Stimulated activated effector memory CD8-positive, alpha-beta T cell treated with anti-CD3 and anti-CD28 coated beads, Interleukin-12 subunit alpha, Interleukin-12 subunit beta, amount 100 ng/mL, for 72 hours (primary cell): ENCODE measurements at regions not wholly inside any gene's neighbourhood (a gene's known extent, or its start where the extent isn't known, plus 50 kb on each side); places are given as distances from the start of the nearest gene placed in this dataset.
A peak's percentile ranks its signal among the peaks of the same experiment; 100 is the strongest.

ENCODE experiments used
- ATAC-seq: fragments of 150-1000 bp; cut with Tn5 transposase; 2 replicates; pipeline ENCODE4 v1.10.0; 2021
- DNase-seq, 2 donors: peaks; one replicate each; pipeline ENCODE4 v3.0.0; 2021 to 2022; ENCODE audit warnings: low spot score in 2 of 2
- H3K27ac Mint-ChIP-seq: one replicate; pipeline ENCODE4 v1.8.0; 2022; ENCODE audit warnings: mild to moderate bottlenecking, mixed read lengths
- H3K36me3 Mint-ChIP-seq: one replicate; pipeline ENCODE4 v1.8.0; 2022; ENCODE audit warnings: mild to moderate bottlenecking, mixed read lengths
- H3K4me1 Mint-ChIP-seq: one replicate; pipeline ENCODE4 v1.8.0; 2022; ENCODE audit warnings: mixed read lengths
- H3K4me3 Mint-ChIP-seq: one replicate; pipeline ENCODE4 v1.8.0; 2022; ENCODE audit warnings: mild to moderate bottlenecking, mixed read lengths
- H3K9me3 Mint-ChIP-seq: one replicate; pipeline ENCODE4 v1.8.0; 2022; ENCODE audit warnings: mixed read lengths

- DNase-seq (no peak), ATAC-seq (no peak)
- no peak overlapping the region for H3K27ac Mint-ChIP-seq
- no peak overlapping the region for H3K4me3 Mint-ChIP-seq
- H3K36me3 Mint-ChIP-seq, result no peaks in the 10 kb centered on the region
- H3K9me3 Mint-ChIP-seq, result no peaks in the 10 kb centered on the region
- peaks cover 7% of the 10 kb centered on the region for H3K4me1 Mint-ChIP-seq
Observed at GRCh38 chr20:62553136-62553837, 77.5 kb upstream of the GATA5 start.

DNA sequence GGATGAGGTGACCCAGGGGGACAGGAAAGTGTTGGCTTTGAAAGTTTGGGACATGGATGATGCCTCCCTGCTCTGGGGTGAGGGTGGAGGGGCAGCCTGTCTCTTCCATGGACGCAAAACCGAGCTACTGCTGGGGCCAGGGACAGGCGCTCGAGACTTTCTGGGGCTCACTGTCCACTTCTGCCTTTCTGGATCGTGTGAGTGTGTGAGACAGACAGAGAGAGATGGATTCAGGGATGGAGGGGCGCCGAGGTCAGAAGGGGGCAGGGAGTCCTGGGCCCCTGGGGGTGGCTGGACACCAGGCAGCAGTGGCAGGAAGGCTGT lies 78.0 kb upstream of the GATA5 start:
- H3K27ac Mint-ChIP-seq, result no peak overlapping the region
- no peak overlapping the region for H3K4me3 Mint-ChIP-seq
- H3K4me1 Mint-ChIP-seq, result peaks cover 7% of the 10 kb centered on the region
- no peaks in the 10 kb centered on the region for H3K36me3 Mint-ChIP-seq
- no peak for ATAC-seq
- H3K9me3 Mint-ChIP-seq, result no peaks in the 10 kb centered on the region
- DNase-seq, result no peak

- no peak for DNase-seq
- Mint-ChIP-seq H3K27ac (no peak overlapping the region), H3K4me3 (no peak overlapping the region), H3K36me3 (no peaks in the 10 kb centered on the region), H3K9me3 (no peaks in the 10 kb centered on the region), H3K4me1 (peaks cover 7% of the 10 kb centered on the region)
- ATAC-seq, result no peak
Observed at GRCh38 chr20:62554214-62554897, 78.6 kb upstream of the GATA5 start.

GRCh38 chr20:62554898-62555641 lies 79.3 kb upstream of the GATA5 start:
- H3K27ac Mint-ChIP-seq, result no peak overlapping the region
- H3K4me3 Mint-ChIP-seq, result no peak overlapping the region
- H3K4me1 Mint-ChIP-seq, result peaks cover 7% of the 10 kb centered on the region
- ATAC-seq (no peak), DNase-seq (no peak)
- no peaks in the 10 kb centered on the region for H3K9me3 Mint-ChIP-seq
- H3K36me3 Mint-ChIP-seq, result no peaks in the 10 kb centered on the region

DNA sequence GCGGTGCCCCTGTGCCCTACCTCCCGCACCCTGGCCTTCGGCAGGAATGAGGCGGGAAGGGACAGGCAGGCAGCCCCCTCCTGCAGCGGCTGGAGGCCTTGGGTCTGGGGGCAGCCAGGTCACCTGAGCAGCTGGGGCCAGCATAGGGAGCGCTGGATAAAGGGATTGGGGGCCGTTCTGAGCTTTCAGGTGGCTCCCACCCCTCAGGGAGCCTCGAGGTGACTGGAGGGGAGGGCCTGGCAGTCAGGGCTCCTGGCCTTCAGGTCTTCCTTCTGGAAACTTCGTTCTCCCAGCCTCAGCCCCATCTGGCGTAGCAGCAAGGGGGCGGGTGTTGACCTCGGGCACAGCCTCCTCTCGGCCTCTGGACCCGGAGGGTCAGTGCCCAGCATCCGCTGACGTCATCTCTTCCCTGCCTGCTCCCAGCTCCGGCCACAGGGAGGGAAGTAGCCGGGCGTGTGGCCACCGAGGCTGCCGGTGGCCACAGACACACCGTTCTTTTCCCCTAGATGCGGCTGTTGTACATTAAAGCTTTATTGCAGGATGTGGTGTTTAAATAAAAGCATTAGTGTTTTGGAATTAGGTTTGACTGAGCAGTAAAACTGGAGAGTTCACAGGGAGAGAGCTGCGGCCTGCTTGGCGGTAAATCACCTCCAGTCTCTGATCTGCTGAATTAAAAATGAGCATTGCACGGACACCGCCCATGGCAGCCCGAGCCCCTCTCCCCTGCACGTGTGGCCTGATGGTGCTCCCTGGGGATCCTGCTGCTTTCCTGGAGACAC lies 80.0 kb upstream of the GATA5 start:
- Mint-ChIP-seq H3K4me1 (peaks cover under 1% of the 10 kb centered on the region), H3K36me3 (no peaks in the 10 kb centered on the region), H3K27ac (no peak overlapping the region), H3K9me3 (no peaks in the 10 kb centered on the region), H3K4me3 (no peak overlapping the region)
- ATAC-seq (no peak), DNase-seq (no peak)

- H3K4me1 Mint-ChIP-seq, result peaks cover 4% of the 10 kb centered on the region
- no peaks in the 10 kb centered on the region for H3K9me3 Mint-ChIP-seq
- no peak overlapping the region for H3K4me3 Mint-ChIP-seq
- DNase-seq (no peak), ATAC-seq (no peak)
- no peaks in the 10 kb centered on the region for H3K36me3 Mint-ChIP-seq
- no peak overlapping the region for H3K27ac Mint-ChIP-seq
Observed at GRCh38 chr20:62557462-62557861, 81.7 kb upstream of the GATA5 start.

DNA sequence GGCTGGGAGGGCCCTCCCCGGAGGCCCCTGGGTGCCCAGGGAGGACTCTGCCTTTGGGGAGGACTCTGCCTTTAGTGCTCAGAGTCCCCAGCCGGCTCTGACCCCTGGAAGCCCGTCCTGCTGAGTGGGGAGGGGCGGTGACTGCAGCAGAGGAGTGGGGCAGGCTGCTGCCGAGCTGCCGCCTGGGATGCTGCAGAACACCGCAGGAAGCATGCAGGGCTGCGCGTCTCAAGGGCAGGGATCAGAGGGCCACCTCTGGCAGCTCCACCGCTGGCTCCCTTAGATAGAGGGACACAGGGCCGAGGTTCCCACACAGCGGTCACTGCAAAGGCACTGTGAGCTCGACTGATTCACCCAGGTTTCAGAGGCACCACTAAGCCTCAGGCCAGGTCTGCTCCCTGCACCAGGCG lies 82.2 kb upstream of the GATA5 start:
- no peak for DNase-seq
- Mint-ChIP-seq H3K9me3 (no peaks in the 10 kb centered on the region), H3K27ac (no peak overlapping the region), H3K4me1 (peaks cover 4% of the 10 kb centered on the region), H3K4me3 (no peak overlapping the region), H3K36me3 (no peaks in the 10 kb centered on the region)
- no peak for ATAC-seq

DNA sequence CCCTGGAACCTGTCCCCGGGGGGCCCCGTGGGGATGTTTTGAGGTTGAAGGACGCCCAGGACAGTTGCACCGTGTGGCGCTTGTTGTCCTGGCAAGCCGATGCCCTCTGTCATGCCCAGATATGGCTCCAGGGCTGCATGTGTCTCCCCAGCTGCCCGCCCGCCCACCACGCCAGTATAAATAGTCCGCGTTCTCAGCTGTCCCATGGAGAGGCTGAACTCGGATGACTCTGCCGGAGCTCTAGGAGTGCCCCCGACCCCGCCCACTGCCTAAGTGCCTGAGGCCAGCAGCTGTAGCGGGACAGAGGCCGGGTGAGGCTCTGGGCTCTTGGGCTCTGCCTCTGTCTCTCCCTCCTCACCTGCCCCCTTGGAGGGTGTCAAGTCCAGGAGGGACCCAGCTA lies 83.0 kb upstream of the GATA5 start:
- H3K27ac Mint-ChIP-seq, result peak overlapping the region; percentile 73
- peaks cover 4% of the 10 kb centered on the region for H3K4me1 Mint-ChIP-seq
- no peaks in the 10 kb centered on the region for H3K9me3 Mint-ChIP-seq
- DNase-seq, result no peak
- ATAC-seq, result no peak
- H3K4me3 Mint-ChIP-seq, result no peak overlapping the region
- H3K36me3 Mint-ChIP-seq, result no peaks in the 10 kb centered on the region

GRCh38 chr20:62560162-62560561 lies 82.1 kb upstream of the SLCO4A1 start:
- no peak for DNase-seq
- no peak for ATAC-seq
- Mint-ChIP-seq H3K9me3 (no peaks in the 10 kb centered on the region), H3K4me3 (no peak overlapping the region), H3K4me1 (peaks cover 4% of the 10 kb centered on the region), H3K36me3 (no peaks in the 10 kb centered on the region), H3K27ac (no peak overlapping the region)

DNA sequence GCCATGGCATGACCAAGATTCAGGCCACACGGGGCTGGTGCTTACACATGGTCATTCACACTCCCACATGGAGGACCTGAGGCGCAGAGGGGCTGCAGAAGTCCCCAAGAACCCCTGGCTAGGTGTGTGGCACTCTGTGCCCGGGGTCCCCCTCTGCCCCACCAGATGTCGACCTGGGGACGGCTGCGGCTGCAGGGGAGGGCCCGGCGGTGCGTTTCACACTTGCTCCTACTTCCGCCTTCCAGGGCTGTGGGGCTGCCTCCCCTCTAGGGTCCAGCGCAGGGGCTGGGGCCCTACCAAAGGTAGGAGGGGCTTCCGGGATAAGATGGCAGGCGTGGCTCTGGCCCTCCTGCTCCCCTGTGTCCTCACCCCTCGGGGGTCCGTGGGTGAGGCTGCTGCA lies 81.1 kb upstream of the SLCO4A1 start:
- DNase-seq, result no peak
- Mint-ChIP-seq H3K4me3 (no peak overlapping the region), H3K27ac (no peak overlapping the region), H3K36me3 (no peaks in the 10 kb centered on the region), H3K4me1 (peaks cover 4% of the 10 kb centered on the region), H3K9me3 (no peaks in the 10 kb centered on the region)
- ATAC-seq, result no peak

DNA sequence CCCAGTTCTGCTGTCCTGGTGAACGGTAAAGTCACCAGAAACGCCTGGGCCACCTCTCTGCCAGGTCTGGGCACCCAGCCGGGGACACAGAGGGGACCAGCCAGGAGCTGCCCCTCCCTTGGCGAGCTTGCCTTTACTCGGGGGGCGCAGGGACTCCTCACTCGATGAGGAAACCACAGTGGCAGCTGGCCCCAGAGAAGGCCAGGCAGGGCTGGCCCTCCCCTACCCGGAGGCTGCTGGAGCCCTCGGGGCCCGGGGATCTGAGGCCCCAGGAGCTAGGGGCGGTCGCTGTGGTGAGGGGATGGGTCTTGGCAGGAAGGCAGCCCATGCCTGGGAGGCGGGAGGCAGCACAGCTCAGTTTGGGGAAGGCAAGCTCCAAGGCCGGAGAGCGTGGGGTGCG lies 80.4 kb upstream of the SLCO4A1 start:
- peaks cover 4% of the 10 kb centered on the region for H3K4me1 Mint-ChIP-seq
- no peak overlapping the region for H3K4me3 Mint-ChIP-seq
- DNase-seq (no peak), ATAC-seq (no peak)
- no peaks in the 10 kb centered on the region for H3K9me3 Mint-ChIP-seq
- H3K27ac Mint-ChIP-seq, result no peak overlapping the region
- no peaks in the 10 kb centered on the region for H3K36me3 Mint-ChIP-seq

DNA sequence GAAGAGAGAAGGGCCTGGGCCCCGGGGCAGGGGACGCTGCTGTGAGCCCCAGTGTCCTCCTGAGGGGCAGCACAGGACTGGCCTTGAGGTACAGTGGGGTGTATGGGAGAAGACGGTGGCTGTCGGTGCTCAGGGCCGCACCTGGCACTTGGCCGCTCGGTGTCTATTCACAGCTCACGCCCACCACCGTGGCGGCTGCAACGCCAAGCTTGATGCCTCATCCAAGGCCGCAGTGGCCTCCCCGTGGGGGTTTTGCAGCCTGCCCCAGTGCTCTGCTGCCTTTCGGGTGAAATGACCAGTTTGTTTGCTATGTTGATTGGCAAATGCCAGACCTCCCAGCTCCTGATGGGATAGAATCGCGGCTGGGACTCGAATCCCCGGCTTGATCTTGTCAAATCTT lies 79.5 kb upstream of the SLCO4A1 start:
- H3K36me3 Mint-ChIP-seq, result no peaks in the 10 kb centered on the region
- peaks cover 4% of the 10 kb centered on the region for H3K4me1 Mint-ChIP-seq
- no peak overlapping the region for H3K4me3 Mint-ChIP-seq
- no peak overlapping the region for H3K27ac Mint-ChIP-seq
- DNase-seq (no peak), ATAC-seq (no peak)
- no peaks in the 10 kb centered on the region for H3K9me3 Mint-ChIP-seq

DNA sequence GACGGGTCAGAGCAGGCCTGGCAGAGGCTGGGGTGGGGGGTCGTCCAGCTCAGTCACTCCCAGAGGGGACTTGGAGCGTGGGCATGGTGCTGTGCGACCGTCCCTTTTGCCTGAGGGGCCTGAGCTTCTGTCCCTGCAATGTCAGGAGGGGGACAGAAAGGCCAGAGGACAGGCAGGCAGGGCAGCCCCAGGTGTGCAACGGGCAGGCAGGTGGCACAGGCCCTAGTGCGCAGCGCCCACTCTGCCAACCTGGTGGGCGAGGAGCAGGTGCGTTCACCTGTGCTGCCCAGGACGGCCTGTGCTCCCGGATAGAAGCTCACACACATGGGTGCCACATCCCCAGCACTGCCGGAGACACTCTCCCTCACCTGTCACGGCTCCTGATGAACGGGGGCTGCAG lies 78.7 kb upstream of the SLCO4A1 start:
- no peak overlapping the region for H3K4me3 Mint-ChIP-seq
- H3K9me3 Mint-ChIP-seq, result no peaks in the 10 kb centered on the region
- ATAC-seq, result no peak
- H3K4me1 Mint-ChIP-seq, result peaks cover 4% of the 10 kb centered on the region
- no peak overlapping the region for H3K27ac Mint-ChIP-seq
- H3K36me3 Mint-ChIP-seq, result no peaks in the 10 kb centered on the region
- no peak for DNase-seq

GRCh38 chr20:62564456-62565245 lies 77.7 kb upstream of the SLCO4A1 start:
- no peak overlapping the region for H3K27ac Mint-ChIP-seq
- H3K4me3 Mint-ChIP-seq, result no peak overlapping the region
- H3K9me3 Mint-ChIP-seq, result no peaks in the 10 kb centered on the region
- H3K36me3 Mint-ChIP-seq, result no peaks in the 10 kb centered on the region
- ATAC-seq (no peak), DNase-seq (no peak)
- H3K4me1 Mint-ChIP-seq, result peaks cover 4% of the 10 kb centered on the region

DNA sequence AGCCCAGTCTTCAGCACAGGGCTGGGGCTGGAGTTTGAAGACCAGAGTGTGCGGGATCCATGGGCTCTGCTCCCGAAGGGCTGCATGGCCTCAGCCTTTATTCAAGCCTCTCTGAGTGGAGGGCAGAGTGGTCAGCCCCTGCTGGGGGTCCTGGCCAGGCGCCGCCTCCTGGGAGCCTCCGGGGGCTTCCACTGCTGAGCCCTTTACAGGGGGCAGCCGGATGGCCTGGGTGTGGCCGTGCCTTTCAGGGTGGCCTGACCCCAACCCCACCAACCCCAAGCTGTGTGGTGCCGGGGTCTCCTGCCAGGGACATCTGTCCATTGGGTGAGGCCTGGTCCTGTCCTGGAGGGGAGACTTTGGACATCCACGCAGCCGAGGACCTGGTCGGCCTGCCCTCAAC lies 76.0 kb upstream of the SLCO4A1 start:
- H3K9me3 Mint-ChIP-seq, result no peaks in the 10 kb centered on the region
- peaks cover 8% of the 10 kb centered on the region for H3K4me1 Mint-ChIP-seq
- ATAC-seq (no peak), DNase-seq (no peak)
- H3K27ac Mint-ChIP-seq, result no peak overlapping the region
- no peaks in the 10 kb centered on the region for H3K36me3 Mint-ChIP-seq
- H3K4me3 Mint-ChIP-seq, result no peak overlapping the region
